ENCODE measurements at regions not wholly inside any gene's neighbourhood (a gene's known extent, or its start where the extent isn't known, plus 50 kb on each side); places are given as distances from the start of the nearest gene placed in this dataset.

DNA sequence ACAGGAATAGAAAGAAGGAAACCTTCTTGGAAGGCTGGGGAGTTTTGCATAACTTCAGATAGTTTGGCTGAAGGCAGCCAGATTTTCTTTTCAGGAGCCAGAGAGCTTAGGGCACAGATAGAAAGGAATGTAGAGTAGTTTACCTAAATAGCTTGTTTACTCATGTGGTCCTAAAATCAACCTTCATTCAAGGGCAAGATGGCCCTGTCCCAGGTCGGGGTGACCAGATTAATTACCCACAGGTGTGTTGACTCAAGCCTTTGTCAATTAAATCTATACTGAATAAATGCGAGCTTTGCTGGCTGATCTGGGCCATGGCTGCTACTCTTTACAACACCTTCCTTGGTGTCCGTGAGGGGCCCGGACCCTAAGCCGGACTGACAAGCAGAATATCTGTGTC lies 792.0 kb upstream of the MAN1A1 start:
- ChIA-PET CTCF (no interaction called here), POLR2A (no interaction called here)
- H3K27me3 ChIP-seq (ENCODE audit: control insufficient read depth, insufficient read depth, low read length), result no peaks in the 10 kb centered on the region
- TF ChIP-seq, protein P1, sequence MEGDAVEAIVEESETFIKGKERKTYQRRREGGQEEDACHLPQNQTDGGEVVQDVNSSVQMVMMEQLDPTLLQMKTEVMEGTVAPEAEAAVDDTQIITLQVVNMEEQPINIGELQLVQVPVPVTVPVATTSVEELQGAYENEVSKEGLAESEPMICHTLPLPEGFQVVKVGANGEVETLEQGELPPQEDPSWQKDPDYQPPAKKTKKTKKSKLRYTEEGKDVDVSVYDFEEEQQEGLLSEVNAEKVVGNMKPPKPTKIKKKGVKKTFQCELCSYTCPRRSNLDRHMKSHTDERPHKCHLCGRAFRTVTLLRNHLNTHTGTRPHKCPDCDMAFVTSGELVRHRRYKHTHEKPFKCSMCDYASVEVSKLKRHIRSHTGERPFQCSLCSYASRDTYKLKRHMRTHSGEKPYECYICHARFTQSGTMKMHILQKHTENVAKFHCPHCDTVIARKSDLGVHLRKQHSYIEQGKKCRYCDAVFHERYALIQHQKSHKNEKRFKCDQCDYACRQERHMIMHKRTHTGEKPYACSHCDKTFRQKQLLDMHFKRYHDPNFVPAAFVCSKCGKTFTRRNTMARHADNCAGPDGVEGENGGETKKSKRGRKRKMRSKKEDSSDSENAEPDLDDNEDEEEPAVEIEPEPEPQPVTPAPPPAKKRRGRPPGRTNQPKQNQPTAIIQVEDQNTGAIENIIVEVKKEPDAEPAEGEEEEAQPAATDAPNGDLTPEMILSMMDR (IDR thresholded peaks at IDR 0.05; ENCODE audit: insufficient read depth, low read depth, low read length), result no peak
- DNase-seq (ENCODE audit: low read depth), result no peak
- no peak overlapping the region for H3K4me3 ChIP-seq (ENCODE audit: low read depth, low read length)
- no peaks in the 10 kb centered on the region for H3K36me3 ChIP-seq (ENCODE audit: control insufficient read depth, insufficient read depth, low read length)

DNA sequence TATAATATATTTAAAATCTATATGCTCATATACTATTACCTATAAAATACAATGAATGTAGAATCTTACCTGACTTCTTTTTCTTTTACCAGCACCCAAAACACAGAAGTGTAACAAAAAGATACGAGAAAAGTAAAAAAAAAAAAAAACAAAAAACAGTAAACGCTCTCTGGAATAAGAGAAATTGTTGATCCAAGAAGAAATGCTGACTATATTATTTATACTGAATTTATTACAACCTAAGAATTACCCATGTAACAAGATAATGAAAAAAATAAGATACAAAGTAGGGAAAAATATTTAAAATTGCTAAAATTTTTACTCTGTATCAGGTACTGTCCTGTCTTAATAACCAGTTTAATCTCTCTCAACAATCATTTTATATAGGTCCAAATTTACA lies 787.9 kb upstream of the MAN1A1 start:
- H3K27me3 ChIP-seq (ENCODE audit: control insufficient read depth, insufficient read depth, low read length), result no peaks in the 10 kb centered on the region
- H3K4me3 ChIP-seq (ENCODE audit: low read depth, low read length), result no peak overlapping the region
- H3K36me3 ChIP-seq (ENCODE audit: control insufficient read depth, insufficient read depth, low read length), result no peaks in the 10 kb centered on the region
- TF ChIP-seq, protein P1 (IDR thresholded peaks at IDR 0.05; ENCODE audit: insufficient read depth, low read depth, low read length), result no peak
- ChIA-PET POLR2A (no interaction called here), CTCF (no interaction called here)
- DNase-seq (ENCODE audit: low read depth), result no peak

DNA sequence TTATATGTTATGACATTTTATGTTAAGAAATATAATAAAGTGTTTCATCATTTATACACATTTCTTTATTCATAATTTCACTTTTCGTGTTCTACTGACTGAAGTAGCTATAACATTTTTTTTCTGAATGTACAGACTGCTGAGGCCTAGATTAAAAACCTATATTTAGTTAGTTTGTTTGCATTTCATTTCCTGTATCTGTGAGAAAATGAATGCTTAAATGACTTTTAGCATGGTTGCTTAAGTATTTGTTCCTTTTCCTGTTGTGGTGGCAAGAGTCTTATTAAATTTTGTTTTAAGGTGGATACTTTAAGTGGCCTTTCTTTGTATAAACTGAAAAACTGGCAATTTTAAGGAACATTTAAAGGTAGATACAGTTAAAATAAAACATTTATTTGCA lies 779.7 kb upstream of the MAN1A1 start:
- Histone ChIP-seq H3K4me3 (ENCODE audit: low read depth, low read length) (no peak overlapping the region), H3K36me3 (ENCODE audit: control insufficient read depth, insufficient read depth, low read length) (no peaks in the 10 kb centered on the region), H3K27me3 (ENCODE audit: control insufficient read depth, insufficient read depth, low read length) (no peaks in the 10 kb centered on the region)
- TF ChIP-seq, protein P1 (IDR thresholded peaks at IDR 0.05; ENCODE audit: insufficient read depth, low read depth, low read length), result no peak
- ChIA-PET POLR2A (no interaction called here), CTCF (no interaction called here)
- no peak for DNase-seq (ENCODE audit: low read depth)

DNA sequence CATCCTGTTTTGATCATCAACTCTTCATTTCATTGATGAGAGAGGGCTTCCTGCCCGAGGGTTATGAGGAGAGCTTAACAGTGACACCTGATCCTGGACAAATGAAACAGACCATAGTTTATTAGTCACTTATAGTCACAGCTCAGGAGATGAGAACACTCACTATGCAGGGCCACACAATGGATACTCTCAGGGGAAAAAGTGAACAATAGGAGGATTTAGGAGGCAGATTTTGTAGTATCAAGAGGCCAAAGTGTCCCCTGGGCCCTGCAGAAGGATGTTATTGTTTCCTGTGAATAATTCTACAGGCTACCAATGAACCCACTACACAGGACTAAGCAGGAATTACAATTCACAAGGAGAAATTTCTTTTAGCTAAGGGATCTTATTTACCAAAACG lies 772.8 kb upstream of the MAN1A1 start:
- ChIA-PET POLR2A (no interaction called here), CTCF (no interaction called here)
- H3K4me3 ChIP-seq (ENCODE audit: low read depth, low read length), result no peak overlapping the region

DNA sequence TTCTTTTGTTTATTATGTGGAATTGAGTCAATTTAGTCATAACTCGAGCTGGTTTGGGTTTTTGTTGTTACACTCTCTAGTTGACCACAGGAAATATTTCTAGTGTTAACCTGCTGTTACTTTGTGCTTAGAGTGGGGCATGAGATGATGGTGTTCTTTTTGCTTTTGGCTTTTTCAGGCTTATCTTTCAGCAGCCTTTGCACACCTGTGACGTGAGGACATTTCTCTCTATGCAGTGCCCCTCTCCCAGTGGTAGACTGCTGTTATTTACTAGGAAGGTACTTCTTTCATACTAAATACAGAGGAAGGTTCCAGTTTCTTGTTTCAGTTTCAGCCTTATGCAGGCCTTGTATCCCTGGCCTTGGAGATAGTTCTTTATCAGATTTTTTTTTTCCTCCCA lies 766.8 kb upstream of the MAN1A1 start:
- Histone ChIP-seq H3K4me3 (ENCODE audit: low read depth, low read length) (no peak overlapping the region), H3K27me3 (ENCODE audit: control insufficient read depth, insufficient read depth, low read length) (no peaks in the 10 kb centered on the region), H3K36me3 (ENCODE audit: control insufficient read depth, insufficient read depth, low read length) (no peaks in the 10 kb centered on the region)
- ChIA-PET CTCF (no interaction called here), POLR2A (no interaction called here)
- TF ChIP-seq, protein P1 (IDR thresholded peaks at IDR 0.05; ENCODE audit: insufficient read depth, low read depth, low read length), result no peak
- DNase-seq (ENCODE audit: low read depth), result no peak

More for the DNA sequence above, 772.8 kb upstream of the MAN1A1 start:
- no peak for DNase-seq (ENCODE audit: low read depth)
- Histone ChIP-seq H3K36me3 (ENCODE audit: control insufficient read depth, insufficient read depth, low read length) (no peaks in the 10 kb centered on the region), H3K27me3 (ENCODE audit: control insufficient read depth, insufficient read depth, low read length) (no peaks in the 10 kb centered on the region)
- TF ChIP-seq, protein P1 (IDR thresholded peaks at IDR 0.05; ENCODE audit: insufficient read depth, low read depth, low read length), result no peak
